K562 (cell line): ENCODE measurements at regions not wholly inside any gene's neighbourhood (a gene's known extent, or its start where the extent isn't known, plus 50 kb on each side); places are given as distances from the start of the nearest gene placed in this dataset.

Source experiments
- ATAC-seq: fragments of 200-7000 bp; cut with Tn5 transposase; 3 replicates; pipeline ENCODE4 v1.9.1; 2020; ENCODE audit warnings: moderate library complexity
- BruUV-seq: library from RNA; stranded (reverse); fragments of 400-500 nt; replicated peaks from 2 replicates; lab custom pipeline; 2021; lab: Mats Ljungman, UMichigan
- CTCF ChIA-PET: fragments of 300-600 bp; formaldehyde crosslinking; extraction: SDS; loops from one replicate; lab custom pipeline; 2021; ENCODE audit warnings: low intra/inter-chr PET ratio; lab: Yijun Ruan, JAX
- POLR2A ChIA-PET: fragments of 300-600, 350-650 bp; sonication (Branson Sonifier 250); formaldehyde crosslinking; extraction: SDS; loops from one replicate; lab custom pipeline; 2021; ENCODE audit warnings: antibody characterized with exemption, inconsistent platforms; lab: Yijun Ruan, JAX
- DNase-seq, 4 experiments: peaks; one replicate each; pipeline versions ENCODE4 v3.0.0 to v3.0.0-alpha.2; 2011 to 2018; ENCODE audit warnings: low spot score in 3 of 4, mixed read lengths in 3 of 4; ENCODE audit errors: extremely low read depth in 1 of 4
- FAIRE-seq: peaks from 2 replicates; lab custom pipeline; 2011; peaks lifted over from hg19 to GRCh38; lab: Jason Lieb, UNC
- H2AFZ ChIP-seq: 2 replicates; pipeline ENCODE4 v1.6.0; 2011; ENCODE audit warnings: low read depth, low read length, control low read depth, inconsistent platforms
- H3K27ac ChIP-seq: fragments of 200-600 bp; 3 replicates; pipeline ENCODE4 v1.8.0; 2011; ENCODE audit warnings: low read depth, mild to moderate bottlenecking, control low read depth, inconsistent platforms, low read length, moderate library complexity, mixed read lengths; ENCODE audit errors: extremely low read depth
- H3K27me3 ChIP-seq, 2 experiments: fragments of 300-600 bp in 1 of 2; 2 replicates in 1 of 2; 3 replicates in 1 of 2; pipeline versions ENCODE4 v1.6.0 to v1.8.0; 2011; ENCODE audit warnings: inconsistent platforms in 2 of 2, low read length in 2 of 2, mild to moderate bottlenecking in 1 of 2, mixed read lengths in 1 of 2, moderate library complexity in 1 of 2; ENCODE audit not compliant: control insufficient read depth in 2 of 2, insufficient read depth in 2 of 2
- H3K36me3 ChIP-seq: fragments of 300-600 bp; 3 replicates; pipeline ENCODE4 v1.8.0; 2011; ENCODE audit warnings: mild to moderate bottlenecking, low read length, inconsistent platforms; ENCODE audit not compliant: control insufficient read depth, insufficient read depth
- H3K4me1 ChIP-seq, 2 experiments: fragments of 200-600 bp in 1 of 2; replicated peaks in 1 of 2; 2 replicates in 1 of 2; 3 replicates in 1 of 2; pipeline versions ENCODE4 v1.5.1 to v1.8.0; 2011; ENCODE audit warnings: inconsistent platforms in 2 of 2, low read length in 2 of 2, mild to moderate bottlenecking in 1 of 2, mixed read lengths in 1 of 2, moderate library complexity in 1 of 2; ENCODE audit not compliant: control insufficient read depth in 2 of 2, insufficient read depth in 2 of 2
- H3K4me2 ChIP-seq: 2 replicates; pipeline ENCODE4 v1.6.1; 2011; ENCODE audit warnings: low read length, control low read depth, inconsistent platforms, mixed read lengths; ENCODE audit not compliant: insufficient read depth
- H3K4me3 ChIP-seq: fragments of 200-600 bp; sonication (generic), shearing (Covaris generic); 2 replicates; pipeline ENCODE4 v1.5.1; 2016; ENCODE audit warnings: control low read depth, inconsistent platforms
- H3K79me2 ChIP-seq: fragments of 200-600 bp; 3 replicates; pipeline ENCODE4 v1.8.0; 2011; ENCODE audit warnings: low read length, inconsistent platforms; ENCODE audit not compliant: control insufficient read depth, insufficient read depth
- H3K9ac ChIP-seq, 2 experiments: 2 replicates each; pipeline versions ENCODE4 v1.6.0 to v1.6.1; 2011; ENCODE audit warnings: low read depth in 2 of 2, low read length in 2 of 2, control low read depth in 1 of 2, inconsistent platforms in 1 of 2, mild to moderate bottlenecking in 1 of 2, mixed read lengths in 1 of 2; ENCODE audit not compliant: insufficient read depth in 1 of 2
- H3K9me1 ChIP-seq: one replicate; pipeline ENCODE4 v1.6.0; 2011; ENCODE audit warnings: inconsistent platforms, mild to moderate bottlenecking, low read length, moderate library complexity; ENCODE audit not compliant: control insufficient read depth, insufficient read depth
- H3K9me3 ChIP-seq: replicated peaks from 2 replicates; pipeline ENCODE4 v1.5.1; 2011; ENCODE audit warnings: low read depth, low read length, inconsistent platforms; ENCODE audit not compliant: control insufficient read depth, insufficient read depth
- H4K20me1 ChIP-seq: replicated peaks from 2 replicates; pipeline ENCODE4 v1.6.1; 2011; ENCODE audit warnings: low read length, inconsistent platforms, mixed read lengths; ENCODE audit not compliant: control insufficient read depth, insufficient read depth
- DPF2 ChIP-seq: fragments of 450-650 bp; IDR thresholded peaks from 2 replicates; pipeline ENCODE4 v1.6.1; 2016
- FOXO4 ChIP-seq: fragments of 450-650 bp; formaldehyde crosslinking; IDR thresholded peaks from 2 replicates; pipeline ENCODE4 v1.4.0; 2020; ENCODE audit warnings: mild to moderate bottlenecking, moderate library complexity
- HMBOX1 ChIP-seq: sonication (generic); IDR thresholded peaks from 2 replicates; pipeline ENCODE4 v1.6.1; 2016
- MAZ ChIP-seq, 2 experiments: fragments of 450-650 bp in 1 of 2; sonication (generic) in 1 of 2; formaldehyde crosslinking; IDR thresholded peaks in 1 of 2; conservative IDR thresholded peaks in 1 of 2; 2 replicates each; pipeline versions ENCODE4 v1.4.0 to v1.5.0; 2020; ENCODE audit warnings: mild to moderate bottlenecking in 1 of 2, missing genetic modification reagents in 1 of 2
- MCM7 ChIP-seq, 2 experiments: fragments of 450-650 bp; IDR thresholded peaks; 2 replicates each; pipeline ENCODE4 v1.6.1; 2016 to 2018
- SIRT6 ChIP-seq: IDR thresholded peaks from one replicate; pipeline ENCODE4 v1.6.1; 2012; ENCODE audit warnings: low read depth, mild to moderate bottlenecking, control low read depth, inconsistent platforms, low read length, moderate library complexity
- SMARCA5 ChIP-seq: fragments of 450-650 bp; IDR thresholded peaks from 2 replicates; pipeline ENCODE4 v1.6.1; 2016
- TRIM25 ChIP-seq: fragments of 450-650 bp; IDR thresholded peaks from 2 replicates; pipeline ENCODE4 v1.7.0; 2016; ENCODE audit warnings: borderline replicate concordance
- WGBS: fragments of 100-300 bp; shearing (Covaris generic); methylation state at CpG from one replicate; pipeline ENCODE4 v1.1.6; 2016; ENCODE audit warnings: low coverage, mixed read lengths; ENCODE audit not compliant: insufficient coverage; ENCODE audit errors: missing lambda C conversion rate; 5-methylcytosine and 5-hydroxymethylcytosine counted together
- in situ Hi-C: fragments of 300-500 bp; cut with MboI; formaldehyde crosslinking; loops from 4 replicates; pipeline ENCODE4 v1.15.0; 2018; ENCODE audit warnings: inconsistent platforms, mixed read lengths
- intact Hi-C: fragments of 100-400 bp; cut with micrococcal nuclease; formaldehyde crosslinking; loops from 2 replicates; pipeline ENCODE4 v1.14.2; 2022
- TF ChIP-seq, protein P1 (sequence below): fragments of 250-450 bp; sonication (Bioruptor Pico); IDR thresholded peaks from 2 replicates; pipeline ENCODE4 v1.5.0; 2021
- TF ChIP-seq, protein P2 (sequence below): fragments of 250-450 bp; sonication (Bioruptor Pico); IDR thresholded peaks from 2 replicates; pipeline ENCODE4 v1.8.0; 2022; ENCODE audit warnings: inconsistent platforms, mild to moderate bottlenecking, moderate library complexity, borderline replicate concordance
- TF ChIP-seq, protein P3 (sequence below): sonication (generic); formaldehyde crosslinking; IDR thresholded peaks from 2 replicates; pipeline ENCODE4 v1.8.0; 2023; ENCODE audit warnings: missing genetic modification reagents, mild to moderate bottlenecking, borderline replicate concordance

DNA sequence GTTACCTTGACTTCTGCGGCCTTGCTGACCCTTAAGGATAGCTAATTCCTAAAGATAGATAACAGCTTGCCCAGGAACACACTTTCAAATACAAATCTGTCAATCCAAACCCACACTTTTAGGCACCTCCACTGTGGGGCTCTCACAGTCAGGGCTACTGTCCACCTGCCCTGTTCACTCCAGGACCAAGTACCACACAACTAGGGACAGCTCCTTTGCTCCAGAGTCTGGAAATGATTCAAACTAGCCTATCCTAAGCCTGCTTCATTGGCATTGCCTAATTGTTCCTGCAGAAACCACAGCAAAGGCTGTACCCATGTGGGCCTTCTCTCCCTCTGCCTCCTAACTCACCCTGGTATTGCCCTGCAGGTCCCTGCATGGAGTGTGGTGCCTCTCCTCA is 538.9 kb upstream of the IGFBP3 start:
- ATAC-seq: no peak
- 0% methylated on average over 1 of the region's 1 CpG for WGBS
- Histone ChIP-seq H3K9ac (no peak overlapping the region), H3K36me3 (no peaks in the 10 kb centered on the region), H3K79me2 (no peaks in the 10 kb centered on the region), H3K4me2 (no peak overlapping the region)
- intact Hi-C loops: no loop called here
- no peak for TF ChIP-seq MCM7 (IDR thresholded peaks at IDR 0.05)
- TF ChIP-seq MAZ (CRISPR knock-in tag; conservative IDR thresholded peaks at IDR 0.05 in 1 of 2, IDR thresholded peaks at IDR 0.05 in 1 of 2): no peak
- TF ChIP-seq, protein P1, sequence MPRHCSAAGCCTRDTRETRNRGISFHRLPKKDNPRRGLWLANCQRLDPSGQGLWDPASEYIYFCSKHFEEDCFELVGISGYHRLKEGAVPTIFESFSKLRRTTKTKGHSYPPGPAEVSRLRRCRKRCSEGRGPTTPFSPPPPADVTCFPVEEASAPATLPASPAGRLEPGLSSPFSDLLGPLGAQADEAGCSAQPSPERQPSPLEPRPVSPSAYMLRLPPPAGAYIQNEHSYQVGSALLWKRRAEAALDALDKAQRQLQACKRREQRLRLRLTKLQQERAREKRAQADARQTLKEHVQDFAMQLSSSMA: no peak
- TF ChIP-seq SMARCA5: no peak
- TF ChIP-seq, protein P2, sequence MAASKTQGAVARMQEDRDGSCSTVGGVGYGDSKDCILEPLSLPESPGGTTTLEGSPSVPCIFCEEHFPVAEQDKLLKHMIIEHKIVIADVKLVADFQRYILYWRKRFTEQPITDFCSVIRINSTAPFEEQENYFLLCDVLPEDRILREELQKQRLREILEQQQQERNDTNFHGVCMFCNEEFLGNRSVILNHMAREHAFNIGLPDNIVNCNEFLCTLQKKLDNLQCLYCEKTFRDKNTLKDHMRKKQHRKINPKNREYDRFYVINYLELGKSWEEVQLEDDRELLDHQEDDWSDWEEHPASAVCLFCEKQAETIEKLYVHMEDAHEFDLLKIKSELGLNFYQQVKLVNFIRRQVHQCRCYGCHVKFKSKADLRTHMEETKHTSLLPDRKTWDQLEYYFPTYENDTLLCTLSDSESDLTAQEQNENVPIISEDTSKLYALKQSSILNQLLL: no peak
- no peak for TF ChIP-seq DPF2
- TF ChIP-seq, protein P3, sequence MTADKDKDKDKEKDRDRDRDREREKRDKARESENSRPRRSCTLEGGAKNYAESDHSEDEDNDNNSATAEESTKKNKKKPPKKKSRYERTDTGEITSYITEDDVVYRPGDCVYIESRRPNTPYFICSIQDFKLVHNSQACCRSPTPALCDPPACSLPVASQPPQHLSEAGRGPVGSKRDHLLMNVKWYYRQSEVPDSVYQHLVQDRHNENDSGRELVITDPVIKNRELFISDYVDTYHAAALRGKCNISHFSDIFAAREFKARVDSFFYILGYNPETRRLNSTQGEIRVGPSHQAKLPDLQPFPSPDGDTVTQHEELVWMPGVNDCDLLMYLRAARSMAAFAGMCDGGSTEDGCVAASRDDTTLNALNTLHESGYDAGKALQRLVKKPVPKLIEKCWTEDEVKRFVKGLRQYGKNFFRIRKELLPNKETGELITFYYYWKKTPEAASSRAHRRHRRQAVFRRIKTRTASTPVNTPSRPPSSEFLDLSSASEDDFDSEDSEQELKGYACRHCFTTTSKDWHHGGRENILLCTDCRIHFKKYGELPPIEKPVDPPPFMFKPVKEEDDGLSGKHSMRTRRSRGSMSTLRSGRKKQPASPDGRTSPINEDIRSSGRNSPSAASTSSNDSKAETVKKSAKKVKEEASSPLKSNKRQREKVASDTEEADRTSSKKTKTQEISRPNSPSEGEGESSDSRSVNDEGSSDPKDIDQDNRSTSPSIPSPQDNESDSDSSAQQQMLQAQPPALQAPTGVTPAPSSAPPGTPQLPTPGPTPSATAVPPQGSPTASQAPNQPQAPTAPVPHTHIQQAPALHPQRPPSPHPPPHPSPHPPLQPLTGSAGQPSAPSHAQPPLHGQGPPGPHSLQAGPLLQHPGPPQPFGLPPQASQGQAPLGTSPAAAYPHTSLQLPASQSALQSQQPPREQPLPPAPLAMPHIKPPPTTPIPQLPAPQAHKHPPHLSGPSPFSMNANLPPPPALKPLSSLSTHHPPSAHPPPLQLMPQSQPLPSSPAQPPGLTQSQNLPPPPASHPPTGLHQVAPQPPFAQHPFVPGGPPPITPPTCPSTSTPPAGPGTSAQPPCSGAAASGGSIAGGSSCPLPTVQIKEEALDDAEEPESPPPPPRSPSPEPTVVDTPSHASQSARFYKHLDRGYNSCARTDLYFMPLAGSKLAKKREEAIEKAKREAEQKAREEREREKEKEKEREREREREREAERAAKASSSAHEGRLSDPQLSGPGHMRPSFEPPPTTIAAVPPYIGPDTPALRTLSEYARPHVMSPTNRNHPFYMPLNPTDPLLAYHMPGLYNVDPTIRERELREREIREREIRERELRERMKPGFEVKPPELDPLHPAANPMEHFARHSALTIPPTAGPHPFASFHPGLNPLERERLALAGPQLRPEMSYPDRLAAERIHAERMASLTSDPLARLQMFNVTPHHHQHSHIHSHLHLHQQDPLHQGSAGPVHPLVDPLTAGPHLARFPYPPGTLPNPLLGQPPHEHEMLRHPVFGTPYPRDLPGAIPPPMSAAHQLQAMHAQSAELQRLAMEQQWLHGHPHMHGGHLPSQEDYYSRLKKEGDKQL (CRISPR knock-in tag): no peak
- TF ChIP-seq TRIM25: no peak
- no peak for TF ChIP-seq HMBOX1
- TF ChIP-seq SIRT6: no peak
- TF ChIP-seq FOXO4 (CRISPR knock-in tag): no peak
- TF ChIP-seq, all 486 proteins: peak for 0
- no peak overlapping the region for H3K4me3 ChIP-seq
- no peaks in the 10 kb centered on the region for H3K27me3 ChIP-seq
- no TSS peak for BruUV-seq
- ChIA-PET POLR2A (no interaction called here), CTCF (no interaction called here)
- H3K27ac ChIP-seq: no peak overlapping the region
- no peaks in the 10 kb centered on the region for H4K20me1 ChIP-seq
- FAIRE-seq (no peak), DNase-seq (no peak)
- in situ Hi-C loops: no loop called here
- H3K9me1 ChIP-seq: no peaks in the 10 kb centered on the region
- H2AFZ ChIP-seq: no peak overlapping the region
- 0 out of 2 replicates have a peak, but pooled peaks cover 1% of the 10 kb centered on the region for H3K9me3 ChIP-seq
- H3K4me1 ChIP-seq: no peaks in the 10 kb centered on the region
